Mesendoderm (in vitro differentiated cells): ENCODE measurements at regions not wholly inside any gene's neighbourhood (a gene's known extent, or its start where the extent isn't known, plus 50 kb on each side); places are given as distances from the start of the nearest gene placed in this dataset.

ENCODE experiments used
- DNase-seq: peaks from one replicate; pipeline ENCODE4 v3.0.0; 2013
- H2AK5ac ChIP-seq: 2 replicates; pipeline ENCODE4 v1.6.1; 2013; ENCODE audit warnings: low read length, inconsistent platforms
- H2BK120ac ChIP-seq: 2 replicates; pipeline ENCODE4 v1.6.1; 2013; ENCODE audit warnings: low read depth, mild to moderate bottlenecking, low read length, moderate library complexity, mixed read lengths
- H2BK15ac ChIP-seq: replicated peaks from 2 replicates; pipeline ENCODE4 v1.6.1; 2013; ENCODE audit warnings: low read depth, mild to moderate bottlenecking, moderate library complexity
- H2BK5ac ChIP-seq: 2 replicates; pipeline ENCODE4 v1.6.1; 2013; ENCODE audit warnings: low read length, inconsistent platforms
- H3K18ac ChIP-seq: 2 replicates; pipeline ENCODE4 v1.6.1; 2013; ENCODE audit warnings: mild to moderate bottlenecking, low read length, mixed read lengths
- H3K23ac ChIP-seq: one replicate; pipeline ENCODE4 v1.6.1; 2013; ENCODE audit warnings: low read length
- H3K27ac ChIP-seq: 2 replicates; pipeline ENCODE4 v1.5.1; 2013; ENCODE audit warnings: low read depth, mild to moderate bottlenecking, inconsistent platforms, low read length, moderate library complexity
- H3K27me3 ChIP-seq: 2 replicates; pipeline ENCODE4 v1.6.1; 2013; ENCODE audit warnings: low read length, control low read depth, mild to moderate bottlenecking, inconsistent platforms; ENCODE audit not compliant: insufficient read depth, poor library complexity
- H3K36me3 ChIP-seq: 2 replicates; pipeline ENCODE4 v1.6.1; 2013; ENCODE audit warnings: low read length, inconsistent platforms; ENCODE audit not compliant: control insufficient read depth, insufficient read depth
- H3K4ac ChIP-seq: one replicate; pipeline ENCODE4 v1.6.1; 2013; ENCODE audit warnings: low read depth, mild to moderate bottlenecking, low read length, moderate library complexity
- H3K4me1 ChIP-seq: 2 replicates; pipeline ENCODE4 v1.6.1; 2013; ENCODE audit warnings: low read depth, low read length, inconsistent platforms; ENCODE audit not compliant: control insufficient read depth
- H3K4me2 ChIP-seq: 2 replicates; pipeline ENCODE4 v1.6.1; 2013; ENCODE audit warnings: low read length
- H3K4me3 ChIP-seq: 2 replicates; pipeline ENCODE4 v1.5.1; 2013; ENCODE audit warnings: mild to moderate bottlenecking, low read length
- H3K56ac ChIP-seq: one replicate; pipeline ENCODE4 v1.6.1; 2013; ENCODE audit warnings: low read length
- H3K79me1 ChIP-seq: 2 replicates; pipeline ENCODE4 v1.6.1; 2013; ENCODE audit warnings: low read length, inconsistent platforms
- H3K79me2 ChIP-seq: 2 replicates; pipeline ENCODE4 v1.6.1; 2013; ENCODE audit warnings: mild to moderate bottlenecking, low read length; ENCODE audit not compliant: control insufficient read depth, insufficient read depth
- H3K9ac ChIP-seq: 2 replicates; pipeline ENCODE4 v1.6.1; 2013; ENCODE audit warnings: low read length, inconsistent platforms
- H4K5ac ChIP-seq: one replicate; pipeline ENCODE4 v1.6.1; 2013; ENCODE audit warnings: low read length
- H4K8ac ChIP-seq: one replicate; pipeline ENCODE4 v1.6.1; 2013; ENCODE audit warnings: low read depth, mild to moderate bottlenecking, control low read depth, low read length, moderate library complexity
- WGBS: extraction: QIAGEN DNeasy Blood & Tissue Kit; methylation state at CpG from one replicate; pipeline ENCODE4 v1.1.7; 2013; ENCODE audit warnings: low lambda C conversion rate, missing lambda C conversion rate; ENCODE audit not compliant: insufficient coverage; ENCODE audit errors: extremely low coverage; 5-methylcytosine and 5-hydroxymethylcytosine counted together

GRCh38 chr5:126046846-126047571 is 376.2 kb upstream of the GRAMD2B start:
- Histone ChIP-seq H3K27ac (no peak overlapping the region), H3K79me1 (no peaks in the 10 kb centered on the region), H3K36me3 (no peaks in the 10 kb centered on the region), H2BK15ac (no peak overlapping the region), H3K23ac (no peak overlapping the region), H2BK120ac (no peak overlapping the region), H3K9ac (no peak overlapping the region), H3K4ac (no peak overlapping the region), H3K4me3 (no peak overlapping the region), H2BK5ac (no peak overlapping the region), H3K79me2 (no peaks in the 10 kb centered on the region), H4K8ac (no peak overlapping the region), H3K4me2 (no peak overlapping the region), H3K18ac (no peak overlapping the region), H2AK5ac (no peak overlapping the region), H3K27me3 (no peaks in the 10 kb centered on the region), H4K5ac (no peak overlapping the region), H3K56ac (no peak overlapping the region), H3K4me1 (no peaks in the 10 kb centered on the region)
- no peak for DNase-seq

GRCh38 chr5:126052120-126052519 is 371.1 kb upstream of the GRAMD2B start:
- Histone ChIP-seq H2AK5ac (no peak overlapping the region), H2BK5ac (no peak overlapping the region), H2BK120ac (no peak overlapping the region), H2BK15ac (no peak overlapping the region), H3K9ac (no peak overlapping the region), H3K56ac (no peak overlapping the region), H4K8ac (no peak overlapping the region), H4K5ac (no peak overlapping the region), H3K4me2 (no peak overlapping the region), H3K27ac (no peak overlapping the region), H3K79me1 (no peaks in the 10 kb centered on the region), H3K4ac (no peak overlapping the region), H3K4me3 (no peak overlapping the region), H3K18ac (no peak overlapping the region), H3K36me3 (no peaks in the 10 kb centered on the region), H3K27me3 (no peaks in the 10 kb centered on the region), H3K79me2 (no peaks in the 10 kb centered on the region), H3K23ac (no peak overlapping the region), H3K4me1 (no peaks in the 10 kb centered on the region)
- no CpG with 5 or more reads among the region's 1 CpG for WGBS
- DNase-seq, result no peak

GRCh38 chr5:126052791-126053190 is 370.4 kb upstream of the GRAMD2B start:
- Histone ChIP-seq H3K4me2 (no peak overlapping the region), H2BK5ac (no peak overlapping the region), H4K8ac (no peak overlapping the region), H3K4ac (no peak overlapping the region), H2BK120ac (no peak overlapping the region), H3K23ac (no peak overlapping the region), H3K79me1 (no peaks in the 10 kb centered on the region), H3K4me3 (no peak overlapping the region), H3K18ac (no peak overlapping the region), H3K36me3 (no peaks in the 10 kb centered on the region), H3K4me1 (no peaks in the 10 kb centered on the region), H3K27me3 (no peaks in the 10 kb centered on the region), H3K27ac (no peak overlapping the region), H4K5ac (no peak overlapping the region), H3K56ac (no peak overlapping the region), H2BK15ac (no peak overlapping the region), H2AK5ac (no peak overlapping the region), H3K79me2 (no peaks in the 10 kb centered on the region), H3K9ac (no peak overlapping the region)
- no CpG with 5 or more reads among the region's 1 CpG for WGBS
- no peak for DNase-seq

- Histone ChIP-seq H3K23ac (no peak overlapping the region), H3K36me3 (no peaks in the 10 kb centered on the region), H3K4ac (no peak overlapping the region), H3K9ac (no peak overlapping the region), H3K79me2 (no peaks in the 10 kb centered on the region), H4K5ac (no peak overlapping the region), H4K8ac (no peak overlapping the region), H2BK15ac (no peak overlapping the region), H3K4me3 (no peak overlapping the region), H2AK5ac (no peak overlapping the region), H3K4me1 (no peaks in the 10 kb centered on the region), H3K18ac (no peak overlapping the region), H3K79me1 (no peaks in the 10 kb centered on the region), H3K27me3 (no peaks in the 10 kb centered on the region), H3K56ac (no peak overlapping the region), H2BK120ac (no peak overlapping the region), H3K27ac (no peak overlapping the region), H3K4me2 (no peak overlapping the region), H2BK5ac (no peak overlapping the region)
- no CpG with 5 or more reads among the region's 2 CpGs for WGBS
- no peak for DNase-seq
These were observed 369.6 kb upstream of the GRAMD2B start for GRCh38 chr5:126053630-126054029.

- Histone ChIP-seq H4K8ac (no peak overlapping the region), H4K5ac (no peak overlapping the region), H2BK120ac (no peak overlapping the region), H3K27ac (no peak overlapping the region), H2BK5ac (no peak overlapping the region), H3K4me3 (no peak overlapping the region), H3K4ac (no peak overlapping the region), H2BK15ac (peak overlapping the region; percentile 74), H3K36me3 (no peaks in the 10 kb centered on the region), H3K4me1 (no peaks in the 10 kb centered on the region), H3K27me3 (no peaks in the 10 kb centered on the region), H3K23ac (no peak overlapping the region), H3K9ac (no peak overlapping the region), H3K79me2 (no peaks in the 10 kb centered on the region), H3K4me2 (no peak overlapping the region), H3K18ac (no peak overlapping the region), H2AK5ac (no peak overlapping the region), H3K79me1 (no peaks in the 10 kb centered on the region), H3K56ac (no peak overlapping the region)
- no CpG with 5 or more reads among the region's 10 CpGs for WGBS
- peak; percentile 40 for DNase-seq
These were observed 368.4 kb upstream of the GRAMD2B start for GRCh38 chr5:126054577-126055347.
